Activated naive CD4-positive, alpha-beta T cell treated with anti-CD3 and anti-CD28 coated beads, Interleukin-2, amount 50 U/mL, for 24 hours (primary cell): ENCODE measurements at regions not wholly inside any gene's neighbourhood (a gene's known extent, or its start where the extent isn't known, plus 50 kb on each side); places are given as distances from the start of the nearest gene placed in this dataset.

Experiments used
- H3K27ac Mint-ChIP-seq: one replicate; pipeline ENCODE4 v1.8.0; 2021; ENCODE audit warnings: mild to moderate bottlenecking, mixed read lengths
- H3K27me3 Mint-ChIP-seq: one replicate; pipeline ENCODE4 v1.8.0; 2021; ENCODE audit warnings: mixed read lengths
- H3K36me3 Mint-ChIP-seq: one replicate; pipeline ENCODE4 v1.8.0; 2021; ENCODE audit warnings: mixed read lengths
- H3K4me1 Mint-ChIP-seq: one replicate; pipeline ENCODE4 v1.8.0; 2021; ENCODE audit warnings: mixed read lengths
- H3K4me3 Mint-ChIP-seq: one replicate; pipeline ENCODE4 v1.8.0; 2021; ENCODE audit warnings: mild to moderate bottlenecking, mixed read lengths
- H3K9me3 Mint-ChIP-seq: one replicate; pipeline ENCODE4 v1.8.0; 2021; ENCODE audit warnings: mixed read lengths

GRCh38 chr1:23639460-23640095 is 52.0 kb upstream of the RPL11 start:
- no peaks in the 10 kb centered on the region for H3K36me3 Mint-ChIP-seq
- no peak overlapping the region for H3K27ac Mint-ChIP-seq
- no peaks in the 10 kb centered on the region for H3K27me3 Mint-ChIP-seq
- no peaks in the 10 kb centered on the region for H3K9me3 Mint-ChIP-seq
- peaks cover 23% of the 10 kb centered on the region for H3K4me1 Mint-ChIP-seq
- H3K4me3 Mint-ChIP-seq: no peak overlapping the region

- Mint-ChIP-seq H3K9me3 (no peaks in the 10 kb centered on the region), H3K4me1 (peaks cover 29% of the 10 kb centered on the region), H3K36me3 (no peaks in the 10 kb centered on the region), H3K4me3 (no peak overlapping the region), H3K27me3 (no peaks in the 10 kb centered on the region), H3K27ac (no peak overlapping the region)
These were observed 52.8 kb upstream of the RPL11 start for GRCh38 chr1:23638786-23639241.

DNA sequence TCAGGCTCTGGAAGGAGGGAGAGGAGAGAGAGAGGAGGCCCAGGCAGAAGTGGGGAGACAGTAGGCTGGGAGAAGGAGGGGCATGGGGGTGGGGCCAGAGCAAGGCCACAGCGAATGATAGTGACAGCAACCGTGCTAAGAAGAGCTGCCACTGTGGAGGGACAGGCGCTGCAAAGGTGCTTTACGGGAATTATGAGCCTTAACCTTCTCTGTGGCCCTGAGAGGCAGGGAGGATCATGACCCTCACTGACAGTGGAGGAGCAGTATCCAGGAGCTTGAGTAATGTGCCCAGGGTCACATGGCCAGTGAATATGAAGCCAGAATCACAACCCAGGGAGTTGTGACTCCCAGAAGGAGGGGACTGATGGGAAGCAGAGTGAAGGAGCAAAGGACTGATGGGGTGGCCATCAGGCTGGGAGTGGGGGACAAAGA is 53.4 kb upstream of the RPL11 start:
- Mint-ChIP-seq H3K27me3 (no peaks in the 10 kb centered on the region), H3K27ac (no peak overlapping the region), H3K4me1 (peaks cover 29% of the 10 kb centered on the region), H3K36me3 (no peaks in the 10 kb centered on the region), H3K9me3 (no peaks in the 10 kb centered on the region), H3K4me3 (no peak overlapping the region)

GRCh38 chr1:23636009-23636408 is 55.6 kb upstream of the RPL11 start:
- peak overlapping the region; percentile 20 for H3K27ac Mint-ChIP-seq
- peaks cover 29% of the 10 kb centered on the region for H3K4me1 Mint-ChIP-seq
- H3K4me3 Mint-ChIP-seq: peak overlapping the region; percentile 2
- H3K36me3 Mint-ChIP-seq: no peaks in the 10 kb centered on the region
- no peaks in the 10 kb centered on the region for H3K9me3 Mint-ChIP-seq
- no peaks in the 10 kb centered on the region for H3K27me3 Mint-ChIP-seq

DNA sequence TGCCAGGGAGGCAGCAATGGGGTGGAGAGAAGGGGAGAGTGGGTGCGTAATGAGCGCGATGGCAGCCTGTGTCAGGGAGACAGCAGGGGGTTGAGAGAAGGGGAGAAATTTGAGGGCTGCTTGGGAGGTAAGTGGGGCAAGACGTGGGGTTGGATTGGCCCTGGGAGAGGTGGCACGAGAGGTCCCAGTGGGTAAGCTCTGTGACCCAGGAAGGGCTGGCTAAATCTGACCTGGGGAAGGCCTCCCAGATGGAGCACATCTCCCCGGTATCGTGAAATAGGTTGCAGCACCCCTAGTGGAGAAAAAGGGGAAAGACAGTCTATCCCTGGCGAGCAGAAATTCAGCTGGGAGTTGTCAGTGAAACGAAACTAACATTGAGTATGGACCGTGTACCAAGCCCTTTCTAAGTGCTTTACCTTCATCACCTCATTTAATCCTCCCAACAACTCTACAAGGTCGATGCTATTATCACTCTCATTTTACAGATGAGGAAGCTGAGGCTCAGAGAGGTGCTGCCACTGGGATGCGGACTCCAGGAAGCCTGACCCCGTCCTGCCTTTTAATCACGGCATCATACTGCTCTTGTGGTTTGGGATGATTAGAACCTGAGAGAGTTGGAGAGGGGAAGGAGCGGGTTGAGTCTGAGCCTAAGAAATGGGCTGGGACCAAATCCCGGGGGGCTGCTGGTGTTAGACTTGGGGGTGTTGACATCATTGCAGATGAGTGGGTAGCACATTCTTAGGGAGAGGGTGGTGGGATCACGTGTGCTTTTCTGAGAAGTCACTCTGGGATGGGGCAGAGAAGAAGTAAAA is 56.6 kb upstream of the RPL11 start:
- no peaks in the 10 kb centered on the region for H3K27me3 Mint-ChIP-seq
- H3K4me1 Mint-ChIP-seq: peaks cover 34% of the 10 kb centered on the region

GRCh38 chr1:23634518-23634839 is 57.1 kb upstream of the RPL11 start:
- Mint-ChIP-seq H3K27me3 (no peaks in the 10 kb centered on the region), H3K27ac (peak overlapping the region; percentile 13), H3K36me3 (no peaks in the 10 kb centered on the region), H3K4me1 (peaks cover 38% of the 10 kb centered on the region), H3K4me3 (peak overlapping the region; percentile 47), H3K9me3 (no peaks in the 10 kb centered on the region)

More for the DNA sequence above, 56.6 kb upstream of the RPL11 start:
- no peaks in the 10 kb centered on the region for H3K36me3 Mint-ChIP-seq
- peak overlapping the region; percentile 94 for H3K27ac Mint-ChIP-seq
- no peaks in the 10 kb centered on the region for H3K9me3 Mint-ChIP-seq
- peak overlapping the region; percentile 47 for H3K4me3 Mint-ChIP-seq

DNA sequence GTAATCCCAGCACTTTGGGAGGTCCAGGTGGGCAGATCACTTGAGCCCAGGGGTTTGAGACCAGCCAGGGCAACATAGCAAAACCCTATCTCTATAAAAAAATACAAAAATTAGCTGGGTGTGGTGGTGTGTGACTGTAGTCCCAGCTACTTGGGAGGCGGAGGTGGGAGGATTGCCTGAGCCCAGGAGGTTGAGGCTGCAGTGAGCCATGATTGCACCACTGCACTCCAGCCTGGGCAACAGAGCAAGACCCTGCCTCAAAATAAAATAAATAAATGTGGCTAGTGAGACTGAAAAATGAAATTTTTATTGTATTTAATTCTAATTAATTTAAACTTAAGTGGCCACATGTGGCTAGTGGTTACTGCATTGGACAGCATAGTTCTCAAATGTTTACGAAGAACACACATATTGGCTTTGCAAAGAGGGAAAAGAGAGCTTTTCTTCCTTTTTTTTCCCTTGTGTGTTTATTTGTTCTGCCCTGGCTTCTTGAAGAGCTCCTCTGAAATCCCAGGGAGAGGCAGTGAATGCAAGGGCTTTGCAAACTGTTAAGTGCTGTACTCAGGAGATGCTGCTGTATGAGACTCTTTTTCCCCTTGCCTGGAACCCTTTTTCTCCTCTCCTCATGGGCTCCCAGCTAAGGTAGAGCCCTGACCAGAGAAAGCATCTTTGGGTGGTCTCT is 59.0 kb upstream of the RPL11 start:
- no peaks in the 10 kb centered on the region for H3K27me3 Mint-ChIP-seq
- H3K4me1 Mint-ChIP-seq: peaks cover 49% of the 10 kb centered on the region
- H3K36me3 Mint-ChIP-seq: no peaks in the 10 kb centered on the region
- no peak overlapping the region for H3K27ac Mint-ChIP-seq
- no peaks in the 10 kb centered on the region for H3K9me3 Mint-ChIP-seq
- H3K4me3 Mint-ChIP-seq: no peak overlapping the region

- H3K9me3 Mint-ChIP-seq: no peaks in the 10 kb centered on the region
- H3K27ac Mint-ChIP-seq: peak overlapping the region; percentile 6
These were observed 61.8 kb upstream of the RPL11 start for GRCh38 chr1:23629708-23630290.

GRCh38 chr1:23628951-23629387 is 62.6 kb upstream of the RPL11 start:
- Mint-ChIP-seq H3K4me1 (peaks cover 55% of the 10 kb centered on the region), H3K36me3 (peaks cover 4% of the 10 kb centered on the region), H3K27ac (peak overlapping the region; percentile 80), H3K27me3 (no peaks in the 10 kb centered on the region), H3K4me3 (peak overlapping the region; percentile 51), H3K9me3 (peaks cover 5% of the 10 kb centered on the region)

More at GRCh38 chr1:23629708-23630290, 61.8 kb upstream of the RPL11 start:
- Mint-ChIP-seq H3K4me1 (peaks cover 55% of the 10 kb centered on the region), H3K27me3 (no peaks in the 10 kb centered on the region), H3K36me3 (no peaks in the 10 kb centered on the region), H3K4me3 (no peak overlapping the region)

DNA sequence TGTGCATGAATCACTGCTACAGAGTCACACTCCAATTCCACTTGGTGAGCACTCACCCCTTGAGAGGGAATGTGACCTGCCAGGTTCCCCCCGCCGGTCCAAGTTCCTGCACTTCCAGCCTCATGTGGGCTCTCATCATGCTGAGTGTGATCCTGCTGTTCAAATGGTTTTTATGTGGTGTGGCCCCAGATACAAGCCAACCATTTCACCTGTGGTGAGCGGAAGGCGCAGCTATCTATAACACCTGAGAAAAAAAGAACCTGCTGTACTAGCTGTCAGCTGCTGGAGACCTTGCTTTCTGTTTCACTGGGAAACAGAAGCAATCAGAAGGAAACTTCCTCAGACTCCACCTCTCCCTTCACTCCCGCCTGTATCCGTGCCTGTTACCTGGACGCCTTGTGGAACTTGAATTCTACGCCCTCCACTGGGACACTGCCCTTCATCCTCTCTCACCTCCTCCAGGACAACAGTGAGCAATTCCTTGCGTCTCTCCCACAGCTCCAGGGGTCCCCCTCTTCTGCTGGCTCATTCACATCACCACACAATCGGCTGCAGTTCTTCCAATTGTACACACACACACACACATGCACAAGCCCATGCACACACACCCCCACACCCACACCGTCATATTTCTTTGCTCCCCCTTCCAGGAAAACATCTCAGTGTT is 64.4 kb upstream of the RPL11 start:
- Mint-ChIP-seq H3K4me1 (peaks cover 70% of the 10 kb centered on the region), H3K36me3 (peaks cover 4% of the 10 kb centered on the region), H3K4me3 (peak overlapping the region; percentile 90), H3K9me3 (peaks cover 9% of the 10 kb centered on the region), H3K27ac (peak overlapping the region; percentile 92), H3K27me3 (no peaks in the 10 kb centered on the region)

DNA sequence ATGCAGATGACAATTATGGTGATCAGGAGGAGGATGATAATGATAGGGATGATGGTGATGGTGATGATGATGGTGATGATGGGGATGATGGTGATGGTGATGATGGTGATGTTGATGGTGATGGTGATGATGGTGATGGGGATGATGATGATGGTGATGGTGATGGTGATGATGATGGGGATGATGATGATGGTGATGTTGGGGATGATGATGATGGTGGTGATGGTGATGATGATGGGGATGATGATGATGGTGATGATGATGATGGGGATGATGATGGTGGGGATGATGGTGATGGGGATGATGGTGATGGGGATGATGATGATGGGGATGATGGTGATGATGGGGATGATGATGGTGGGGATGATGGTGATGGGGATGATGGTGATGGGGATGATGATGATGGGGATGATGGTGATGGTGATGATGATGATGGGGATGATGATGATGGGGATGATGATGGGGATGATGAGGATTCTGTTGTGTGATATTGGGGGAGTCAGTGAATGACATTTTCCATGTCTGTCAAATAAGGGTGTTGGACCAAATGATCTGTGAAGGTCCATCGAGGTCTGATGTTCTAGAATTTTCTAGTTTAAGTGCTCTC is 65.6 kb upstream of the RPL11 start:
- Mint-ChIP-seq H3K4me1 (peaks cover 81% of the 10 kb centered on the region), H3K4me3 (peak overlapping the region; percentile 90), H3K9me3 (peaks cover 11% of the 10 kb centered on the region), H3K27ac (peak overlapping the region; percentile 83), H3K36me3 (peaks cover 4% of the 10 kb centered on the region), H3K27me3 (no peaks in the 10 kb centered on the region)

DNA sequence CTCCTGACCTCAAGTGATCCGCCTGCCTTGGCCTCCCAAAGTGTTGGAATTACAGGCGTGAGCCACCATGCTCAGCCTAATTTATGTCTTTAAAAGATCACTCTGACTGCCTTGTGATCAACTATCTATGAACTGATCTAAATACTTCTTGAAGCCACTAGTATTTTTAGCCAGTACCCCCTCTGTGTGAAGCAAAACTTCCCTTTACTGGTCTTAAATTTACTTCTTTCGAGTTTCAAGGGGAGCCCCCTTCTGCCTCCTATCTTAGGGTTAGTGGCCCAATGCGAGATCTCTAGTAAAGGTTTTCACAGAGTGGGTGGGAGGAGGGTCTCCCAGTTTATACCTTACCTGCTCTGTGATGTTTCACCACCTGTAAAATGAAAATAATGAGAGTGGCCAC is 66.1 kb upstream of the RPL11 start:
- Mint-ChIP-seq H3K27ac (peak overlapping the region; percentile 56), H3K36me3 (peaks cover 6% of the 10 kb centered on the region), H3K27me3 (no peaks in the 10 kb centered on the region), H3K4me1 (peaks cover 84% of the 10 kb centered on the region), H3K4me3 (peak overlapping the region; percentile 11), H3K9me3 (peaks cover 11% of the 10 kb centered on the region)

GRCh38 chr1:23624440-23624839 is 65.1 kb upstream of the ID3 start:
- Mint-ChIP-seq H3K36me3 (peaks cover 6% of the 10 kb centered on the region), H3K4me1 (peaks cover 87% of the 10 kb centered on the region), H3K27me3 (no peaks in the 10 kb centered on the region), H3K9me3 (peaks cover 11% of the 10 kb centered on the region), H3K27ac (peak overlapping the region; percentile 96), H3K4me3 (peak overlapping the region; percentile 56)

DNA sequence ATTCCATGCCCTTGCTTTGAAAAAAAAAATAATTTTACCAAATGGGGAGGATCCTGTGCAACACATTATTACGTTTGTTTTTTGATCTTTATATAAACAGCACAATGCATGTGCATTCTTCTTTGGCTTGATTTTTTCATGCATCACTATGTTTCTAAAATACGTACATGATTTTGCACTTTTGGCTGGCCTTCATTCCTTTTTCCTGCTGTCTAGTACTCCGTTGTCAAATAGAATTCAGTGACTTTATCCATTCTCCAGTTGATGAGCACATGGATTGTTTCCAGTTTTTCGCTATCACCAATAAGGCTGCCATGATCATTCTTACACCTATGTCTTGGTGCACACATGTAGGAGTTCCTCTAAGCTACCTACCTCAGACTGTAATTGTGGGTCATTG is 63.0 kb upstream of the ID3 start:
- H3K4me3 Mint-ChIP-seq: no peak overlapping the region
- H3K27ac Mint-ChIP-seq: peak overlapping the region; percentile 88
- peaks cover 11% of the 10 kb centered on the region for H3K9me3 Mint-ChIP-seq
- peaks cover 93% of the 10 kb centered on the region for H3K4me1 Mint-ChIP-seq
- peaks cover 6% of the 10 kb centered on the region for H3K36me3 Mint-ChIP-seq
- H3K27me3 Mint-ChIP-seq: no peaks in the 10 kb centered on the region

DNA sequence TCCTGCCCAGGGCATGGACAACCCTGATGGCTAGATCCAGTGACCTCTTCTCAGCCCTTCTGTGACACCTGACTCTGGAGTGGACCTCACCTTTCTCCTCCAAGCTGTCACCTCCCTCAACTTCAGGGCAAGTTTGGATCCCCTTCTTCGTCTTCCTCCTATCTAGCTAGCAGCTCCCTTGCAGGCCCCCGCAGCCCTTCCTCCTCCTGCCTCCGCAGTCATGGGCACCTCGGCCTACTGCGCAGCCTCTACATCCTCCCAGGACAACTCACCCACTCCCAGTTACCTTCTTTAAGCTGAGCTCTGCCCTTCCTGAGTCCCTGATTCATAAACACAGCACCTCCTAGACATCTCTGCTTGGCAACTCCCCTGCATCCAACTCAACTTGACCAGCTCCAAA is 61.3 kb upstream of the ID3 start:
- H3K4me1 Mint-ChIP-seq: peaks cover 93% of the 10 kb centered on the region
- peak overlapping the region; percentile 94 for H3K27ac Mint-ChIP-seq

More for the DNA sequence above, 61.3 kb upstream of the ID3 start:
- peak overlapping the region; percentile 83 for H3K4me3 Mint-ChIP-seq
- peaks cover 11% of the 10 kb centered on the region for H3K9me3 Mint-ChIP-seq
- peaks cover 6% of the 10 kb centered on the region for H3K36me3 Mint-ChIP-seq
- no peaks in the 10 kb centered on the region for H3K27me3 Mint-ChIP-seq
